ENCODE measurements at regions not wholly inside any gene's neighbourhood (a gene's known extent, or its start where the extent isn't known, plus 50 kb on each side); places are given as distances from the start of the nearest gene placed in this dataset.
A peak's percentile ranks its signal among the peaks of the same experiment; 100 is the strongest.

DNA sequence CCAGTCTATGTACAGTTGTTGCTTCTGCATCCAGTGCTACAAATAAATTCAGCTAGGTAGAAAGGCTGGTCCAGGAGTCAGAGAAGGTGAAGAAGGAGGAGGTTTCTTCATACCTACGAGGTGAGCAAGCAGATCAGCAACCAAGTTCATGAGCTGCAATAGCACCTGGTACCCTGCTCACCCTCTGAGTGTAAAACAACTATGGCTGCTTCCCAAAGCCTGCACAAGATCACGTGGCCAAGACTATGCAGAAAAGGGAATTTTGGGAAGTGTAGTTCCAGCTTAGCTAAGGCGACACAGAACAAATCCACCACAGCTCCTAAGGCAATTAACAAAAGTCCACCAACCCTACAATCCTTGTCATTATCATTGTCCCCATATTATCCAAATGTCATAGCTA, 95.9 kb upstream of the AUTS2 start:
- Histone ChIP-seq H3K27me3 (replicated peaks in 1 of 4; ENCODE audit: control insufficient read depth in 3 of 4, extremely low read depth in 1 of 4, insufficient read depth in 3 of 4, low read length in 3 of 4) (no peaks in the 10 kb centered on the region), H3K4me1 (replicated peaks in 1 of 4; ENCODE audit: control insufficient read depth in 3 of 4, insufficient read depth in 4 of 4, low read length in 3 of 4) (peaks cover 0 to 2% (median 0%) of the 10 kb centered on the region in 4 experiments; a peak in 1 of 7 replicates), H3K23ac (ENCODE audit: insufficient read length) (no peak overlapping the region), H3K79me2 (ENCODE audit: control insufficient read depth in 1 of 2, insufficient read depth in 2 of 2, low read length in 2 of 2) (no peaks in the 10 kb centered on the region), H3K18ac (ENCODE audit: extremely low read depth, low read length) (no peak overlapping the region), H3K56ac (replicated peaks; ENCODE audit: insufficient read length, low read depth, low read length) (no peak overlapping the region), H3K4me2 (ENCODE audit: insufficient read depth in 1 of 2, low read depth in 2 of 2, low read length in 2 of 2) (no peak overlapping the region; a peak in 1 of 4 replicates), H4K8ac (ENCODE audit: extremely low read depth, insufficient read depth, low read length) (no peak overlapping the region), H3K4me3 (ENCODE audit: extremely low read depth in 1 of 4, insufficient read depth in 2 of 4, low read depth in 3 of 4, low read length in 4 of 4) (no peak overlapping the region), H2BK15ac (ENCODE audit: low read length) (no peak overlapping the region), H2BK20ac (ENCODE audit: low read length) (no peak overlapping the region), H2BK12ac (ENCODE audit: low read depth, low read length) (no peak overlapping the region), H3K4ac (replicated peaks; ENCODE audit: insufficient read length, low read depth, low read length) (no peak overlapping the region), H2AK5ac (ENCODE audit: low read depth, low read length) (no peak overlapping the region; the same call in 1 of the 2 replicates), H2BK120ac (replicated peaks; ENCODE audit: low read depth, low read length) (no peak overlapping the region), H3K9ac (replicated peaks in 1 of 4; ENCODE audit: extremely low read depth in 1 of 4, low read depth in 3 of 4, low read length in 3 of 4) (no peak overlapping the region), H3K23me2 (ENCODE audit: low read depth, low read length) (no peaks in the 10 kb centered on the region), H3K14ac (ENCODE audit: insufficient read length) (no peak overlapping the region), H4K20me1 (replicated peaks in 1 of 2; ENCODE audit: control insufficient read depth in 1 of 2, insufficient read depth in 2 of 2, low read length in 2 of 2) (no peaks in the 10 kb centered on the region), H4K91ac (replicated peaks; ENCODE audit: insufficient read length, low read length) (no peak overlapping the region), H3K36me3 (ENCODE audit: control insufficient read depth in 2 of 4, insufficient read depth in 4 of 4, low read length in 3 of 4) (no peaks in the 10 kb centered on the region), H3K9me3 (ENCODE audit: insufficient read depth in 2 of 2, low read depth in 1 of 2, low read length in 1 of 2) (peaks cover 0 to 4% of the 10 kb centered on the region in 2 experiments; a peak in 1 of 4 replicates), H3K79me1 (ENCODE audit: low read depth, low read length) (no peaks in the 10 kb centered on the region), H2BK5ac (ENCODE audit: low read depth, low read length) (no peak overlapping the region), H3K27ac (ENCODE audit: low read depth, low read length) (no peak overlapping the region), H4K5ac (ENCODE audit: insufficient read length, low read depth, low read length) (no peak overlapping the region), H2AFZ (ENCODE audit: low read length) (no peak overlapping the region)
- no peak for FAIRE-seq
- CTCF ChIA-PET (ENCODE audit: partially characterized antibody) = interaction anchor here (0.6 to 1.3 kb wide), 3 partner anchors 11 to 1483 kb away, joined by 3 to 4 read pairs (median 3); no protein-coding TSS in a partner anchor
- 76% methylated on average over 3 of the region's 3 CpGs; no CpG with 5 or more reads in 1 of the 2 experiments for WGBS, 2 experiments (ENCODE audit: extremely low coverage in 1 of 2, insufficient coverage in 1 of 2, insufficient read length in 1 of 2, insufficient replicate concordance in 2 of 2, low coverage in 1 of 2, low lambda C conversion rate in 2 of 2, missing lambda C conversion rate in 1 of 2)
- no peak for DNase-seq (ENCODE audit: low read depth in 1 of 2, low spot score in 2 of 2)
- POLR2A ChIA-PET (ENCODE audit: partially characterized antibody) = interaction anchor here (1.3 kb wide), 1 partner anchor 16 kb away, joined by 3 read pairs; no protein-coding TSS in a partner anchor
- TF ChIP-seq KDM4A (IDR thresholded peaks at IDR 0.05; ENCODE audit: low read depth, low read length, severe bottlenecking) (no peak), SIRT6 (IDR thresholded peaks at IDR 0.05; ENCODE audit: low read length) (no peak), SRF (IDR thresholded peaks at IDR 0.05; ENCODE audit: low read depth, low read length) (no peak), GABPA (IDR thresholded peaks at IDR 0.05; ENCODE audit: borderline replicate concordance, insufficient read depth, low read length) (no peak), NANOG (IDR thresholded peaks at IDR 0.05; ENCODE audit: insufficient read depth, low read depth, low read length, poor library complexity, severe bottlenecking) (no peak), EZH2 (IDR thresholded peaks at IDR 0.05; ENCODE audit: low read depth, low read length, severe bottlenecking) (no peak), RAD21 (IDR thresholded peaks at IDR 0.05 in 1 of 2, conservative IDR thresholded peaks at IDR 0.05 in 1 of 2; ENCODE audit: low read depth in 2 of 2, low read length in 2 of 2) (no peak), PHF8 (conservative IDR thresholded peaks at IDR 0.05; ENCODE audit: low read depth, low read length) (no peak), SUZ12 (IDR thresholded peaks at IDR 0.05; ENCODE audit: low read length) (no peak)
- TF ChIP-seq, protein P1, sequence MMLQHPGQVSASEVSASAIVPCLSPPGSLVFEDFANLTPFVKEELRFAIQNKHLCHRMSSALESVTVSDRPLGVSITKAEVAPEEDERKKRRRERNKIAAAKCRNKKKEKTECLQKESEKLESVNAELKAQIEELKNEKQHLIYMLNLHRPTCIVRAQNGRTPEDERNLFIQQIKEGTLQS (IDR thresholded peaks at IDR 0.05; ENCODE audit: insufficient read depth, low read depth, low read length) = no peak
- TF ChIP-seq, protein P2, sequence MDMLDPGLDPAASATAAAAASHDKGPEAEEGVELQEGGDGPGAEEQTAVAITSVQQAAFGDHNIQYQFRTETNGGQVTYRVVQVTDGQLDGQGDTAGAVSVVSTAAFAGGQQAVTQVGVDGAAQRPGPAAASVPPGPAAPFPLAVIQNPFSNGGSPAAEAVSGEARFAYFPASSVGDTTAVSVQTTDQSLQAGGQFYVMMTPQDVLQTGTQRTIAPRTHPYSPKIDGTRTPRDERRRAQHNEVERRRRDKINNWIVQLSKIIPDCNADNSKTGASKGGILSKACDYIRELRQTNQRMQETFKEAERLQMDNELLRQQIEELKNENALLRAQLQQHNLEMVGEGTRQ (IDR thresholded peaks at IDR 0.05; ENCODE audit: low read length) = peak; percentile 52; the same call in 1 of the 2 replicates

Measured in H1 (cell line).